IMR-90 (cell line): ENCODE measurements at regions not wholly inside any gene's neighbourhood (a gene's known extent, or its start where the extent isn't known, plus 50 kb on each side); places are given as distances from the start of the nearest gene placed in this dataset.

ENCODE experiments used
- ATAC-seq: fragments of 200-7000 bp; cut with Tn5 transposase; 2 replicates; pipeline ENCODE4 v1.9.1; 2020; ENCODE audit warnings: low read depth, mild to moderate bottlenecking, moderate library complexity
- BruUV-seq: library from RNA; stranded (reverse); fragments of 400-500 nt; replicated peaks from 2 replicates; lab custom pipeline; 2021; lab: Mats Ljungman, UMichigan
- CTCF ChIA-PET: fragments of 300-600 bp; formaldehyde crosslinking; extraction: SDS; loops from one replicate; lab custom pipeline; 2021; ENCODE audit warnings: antibody characterized with exemption; lab: Yijun Ruan, JAX
- POLR2A ChIA-PET: fragments of 300-600 bp; sonication (Branson Sonifier 250); formaldehyde crosslinking; loops from one replicate; lab custom pipeline; 2022; ENCODE audit warnings: antibody characterized with exemption; ENCODE audit not compliant: unreplicated experiment; lab: Charles Lee
- DNase-seq: peaks from one replicate; pipeline ENCODE4 v3.0.0; 2013
- H2AFZ ChIP-seq: replicated peaks from 2 replicates; pipeline ENCODE3; 2013; ENCODE audit warnings: low read length, mild to moderate bottlenecking; ENCODE audit not compliant: poor library complexity
- H2AK5ac ChIP-seq: 2 replicates; pipeline ENCODE4 v1.6.1; 2013; ENCODE audit warnings: low read depth, low read length, inconsistent platforms
- H2AK9ac ChIP-seq: replicated peaks from 2 replicates; pipeline ENCODE3; 2013; ENCODE audit warnings: mild to moderate bottlenecking, low read depth, low read length, moderate library complexity; ENCODE audit not compliant: poor library complexity
- H2BK120ac ChIP-seq: 2 replicates; pipeline ENCODE4 v1.6.1; 2013; ENCODE audit warnings: low read depth, low read length, inconsistent platforms
- H2BK15ac ChIP-seq: 3 replicates; pipeline ENCODE4 v1.6.1; 2013; ENCODE audit warnings: low read depth, low read length, inconsistent platforms
- H2BK20ac ChIP-seq: 2 replicates; pipeline ENCODE4 v1.6.1; 2013; ENCODE audit warnings: low read depth, mild to moderate bottlenecking, inconsistent platforms, low read length, moderate library complexity
- H2BK5ac ChIP-seq: 2 replicates; pipeline ENCODE4 v1.6.1; 2013; ENCODE audit warnings: mild to moderate bottlenecking, low read depth, low read length, inconsistent platforms; ENCODE audit not compliant: poor library complexity, severe bottlenecking
- H3K14ac ChIP-seq: replicated peaks from 2 replicates; pipeline ENCODE4 v1.6.1; 2013; ENCODE audit warnings: low read depth, low read length, inconsistent platforms
- H3K18ac ChIP-seq: 2 replicates; pipeline ENCODE4 v1.6.1; 2013; ENCODE audit warnings: low read depth, low read length, control low read depth
- H3K23ac ChIP-seq: 2 replicates; pipeline ENCODE4 v1.6.1; 2013; ENCODE audit warnings: low read depth, low read length, inconsistent platforms
- H3K27ac ChIP-seq: 2 replicates; pipeline ENCODE4 v1.5.1; 2013; ENCODE audit warnings: mild to moderate bottlenecking, control low read depth, low read length; ENCODE audit not compliant: insufficient read depth
- H3K27me3 ChIP-seq: 2 replicates; pipeline ENCODE4 v1.6.1; 2013; ENCODE audit warnings: low read length; ENCODE audit not compliant: control insufficient read depth, insufficient read depth
- H3K36me3 ChIP-seq: 2 replicates; pipeline ENCODE4 v1.6.1; 2013; ENCODE audit warnings: low read length, mixed read lengths; ENCODE audit not compliant: control insufficient read depth, insufficient read depth
- H3K4ac ChIP-seq: 2 replicates; pipeline ENCODE4 v1.6.1; 2013; ENCODE audit warnings: low read depth, low read length, inconsistent platforms
- H3K4me1 ChIP-seq: 2 replicates; pipeline ENCODE4 v1.6.1; 2013; ENCODE audit warnings: low read length, mixed read lengths; ENCODE audit not compliant: control insufficient read depth, insufficient read depth
- H3K4me2 ChIP-seq: 2 replicates; pipeline ENCODE4 v1.6.1; 2013; ENCODE audit warnings: low read depth, mild to moderate bottlenecking, control low read depth, low read length, moderate library complexity
- H3K4me3 ChIP-seq: 2 replicates; pipeline ENCODE4 v1.5.1; 2013; ENCODE audit warnings: low read depth, mild to moderate bottlenecking, control low read depth, low read length, moderate library complexity; ENCODE audit not compliant: insufficient read depth
- H3K56ac ChIP-seq: 2 replicates; pipeline ENCODE4 v1.6.1; 2013; ENCODE audit warnings: low read length, inconsistent platforms; ENCODE audit not compliant: insufficient read depth; ENCODE audit errors: extremely low read depth
- H3K79me1 ChIP-seq, 2 experiments: 2 replicates each; pipeline ENCODE4 v1.6.1; 2013; ENCODE audit warnings: low read length in 2 of 2, inconsistent platforms in 1 of 2, low read depth in 1 of 2
- H3K9ac ChIP-seq: 2 replicates; pipeline ENCODE4 v1.6.1; 2013; ENCODE audit warnings: low read depth, low read length, control low read depth
- H3K9me1 ChIP-seq: 2 replicates; pipeline ENCODE4 v1.6.1; 2013; ENCODE audit warnings: low read length, inconsistent platforms; ENCODE audit not compliant: insufficient read depth
- H3K9me3 ChIP-seq: 2 replicates; pipeline ENCODE4 v1.6.1; 2013; ENCODE audit warnings: low read length; ENCODE audit not compliant: control insufficient read depth, insufficient read depth
- H4K20me1 ChIP-seq: 2 replicates; pipeline ENCODE4 v1.6.1; 2013; ENCODE audit warnings: low read length, inconsistent platforms; ENCODE audit not compliant: insufficient read depth
- H4K5ac ChIP-seq: 2 replicates; pipeline ENCODE4 v1.6.1; 2013; ENCODE audit warnings: mild to moderate bottlenecking, low read depth, low read length, control low read depth
- H4K8ac ChIP-seq, 2 experiments: 2 replicates each; pipeline ENCODE4 v1.6.1; 2013; ENCODE audit warnings: low read depth in 2 of 2, low read length in 2 of 2, control low read depth in 1 of 2, inconsistent platforms in 1 of 2
- H4K91ac ChIP-seq: 2 replicates; pipeline ENCODE4 v1.6.1; 2013; ENCODE audit warnings: low read depth, low read length, inconsistent platforms; ENCODE audit not compliant: insufficient read depth
- BHLHE40 ChIP-seq: fragments of 150-350 bp; IDR thresholded peaks from 2 replicates; pipeline ENCODE4 v1.6.1; 2016; ENCODE audit warnings: mild to moderate bottlenecking, low read depth, low read length
- CEBPB ChIP-seq: IDR thresholded peaks from 2 replicates; pipeline ENCODE4 v1.6.1; 2012; ENCODE audit warnings: low read depth, low read length, improper control_type of control experiment
- CHD1 ChIP-seq: IDR thresholded peaks from 2 replicates; pipeline ENCODE4 v1.6.1; 2012; ENCODE audit warnings: low read depth, low read length, improper control_type of control experiment
- CTCF ChIP-seq: conservative IDR thresholded peaks from 2 replicates; pipeline ENCODE4 v1.5.1; 2012; ENCODE audit warnings: mild to moderate bottlenecking, low read depth, low read length, improper control_type of control experiment
- FOS ChIP-seq: fragments of 150-350 bp; IDR thresholded peaks from 2 replicates; pipeline ENCODE4 v1.6.1; 2016; ENCODE audit warnings: low read depth, low read length
- MAFK ChIP-seq: IDR thresholded peaks from 2 replicates; pipeline ENCODE4 v1.6.1; 2012; ENCODE audit warnings: low read depth, low read length, improper control_type of control experiment
- MAZ ChIP-seq: IDR thresholded peaks from 2 replicates; pipeline ENCODE4 v1.6.1; 2012; ENCODE audit warnings: low read depth, mild to moderate bottlenecking, low read length, improper control_type of control experiment, moderate library complexity, borderline replicate concordance
- MXI1 ChIP-seq: IDR thresholded peaks from 2 replicates; pipeline ENCODE4 v1.6.1; 2012; ENCODE audit warnings: low read depth, mild to moderate bottlenecking, low read length, moderate library complexity, borderline replicate concordance
- NFE2L2 ChIP-seq: fragments of 150-350 bp; IDR thresholded peaks from 2 replicates; pipeline ENCODE4 v1.6.1; 2016; ENCODE audit warnings: low read depth, mild to moderate bottlenecking, low read length
- POLR2A ChIP-seq: IDR thresholded peaks from 2 replicates; pipeline ENCODE4 v1.6.1; 2012; ENCODE audit warnings: mild to moderate bottlenecking, low read depth, low read length
- RAD21 ChIP-seq: IDR thresholded peaks from 2 replicates; pipeline ENCODE4 v1.6.1; 2012; ENCODE audit warnings: low read length, improper control_type of control experiment
- RCOR1 ChIP-seq: IDR thresholded peaks from 2 replicates; pipeline ENCODE4 v1.6.1; 2012; ENCODE audit warnings: mild to moderate bottlenecking, low read length, improper control_type of control experiment; ENCODE audit not compliant: insufficient replicate concordance
- RFX5 ChIP-seq: IDR thresholded peaks from 2 replicates; pipeline ENCODE4 v1.8.0; 2012; ENCODE audit warnings: low read depth, mild to moderate bottlenecking, low read length, moderate library complexity
- SMC3 ChIP-seq: fragments of 150-350 bp; IDR thresholded peaks from 2 replicates; pipeline ENCODE4 v1.6.1; 2016; ENCODE audit warnings: low read depth, mild to moderate bottlenecking, antibody characterized with exemption, low read length, moderate library complexity
- WGBS, 2 experiments: methylation state at CpG; one replicate each; pipeline versions ENCODE4 v1.1.5 to v1.1.7; 2013; ENCODE audit warnings: missing lambda C conversion rate in 2 of 2; ENCODE audit not compliant: insufficient read length in 1 of 2; ENCODE audit errors: extremely low coverage in 2 of 2; 5-methylcytosine and 5-hydroxymethylcytosine counted together
- dilution Hi-C: fragments of 300-500 bp; cut with HindIII; formaldehyde crosslinking; loops from one replicate; pipeline ENCODE4 v1.14.3; 2018; ENCODE audit warnings: low sequenced_read_pairs; ENCODE audit not compliant: unreplicated experiment
- in situ Hi-C: fragments of 300-500 bp; cut with MboI; formaldehyde crosslinking; loops from 3 replicates; pipeline ENCODE4 v1.14.3; 2019; ENCODE audit warnings: low sequenced_read_pairs, inconsistent platforms, mixed read lengths
- intact Hi-C: fragments of 100-400 bp; cut with micrococcal nuclease; formaldehyde crosslinking; loops from 2 replicates; pipeline ENCODE4 v1.10.0; 2022
- TF ChIP-seq, protein P1 (sequence below): fragments of 150-350 bp; IDR thresholded peaks from 2 replicates; pipeline ENCODE4 v1.6.1; 2017; ENCODE audit warnings: mild to moderate bottlenecking, antibody characterized with exemption, low read length, low read depth
- TF ChIP-seq, protein P2 (sequence below): fragments of 150-350 bp; IDR thresholded peaks from 2 replicates; pipeline ENCODE4 v1.6.1; 2016; ENCODE audit warnings: low read depth, mild to moderate bottlenecking, low read length, moderate library complexity, borderline replicate concordance

DNA sequence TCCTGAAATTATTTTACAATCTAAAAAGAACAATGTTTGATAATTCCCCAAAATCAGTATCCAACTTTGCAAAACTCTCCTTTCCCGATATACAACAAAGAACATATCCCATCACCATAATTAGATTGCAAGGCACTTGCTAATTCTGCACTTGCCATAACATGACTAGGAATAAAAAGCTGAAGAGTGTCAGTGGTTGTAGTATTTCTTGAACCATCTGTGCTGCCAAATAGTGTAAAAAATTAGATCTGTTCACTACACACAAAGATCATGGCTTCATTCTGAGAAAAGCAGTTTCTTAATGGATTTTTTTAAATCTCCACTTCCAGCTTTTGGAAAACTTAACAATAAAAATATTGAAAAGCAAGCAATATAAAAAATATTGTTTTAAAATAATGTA is 259.5 kb upstream of the FAM174A start:
- intact Hi-C loops (no loop called here), dilution Hi-C loops (no loop called here), in situ Hi-C loops (no loop called here)
- no peak overlapping the region for H3K9ac ChIP-seq
- no peaks in the 10 kb centered on the region for H3K36me3 ChIP-seq
- H4K8ac ChIP-seq: no peak overlapping the region
- H2BK15ac ChIP-seq: no peak overlapping the region
- TF ChIP-seq FOS (no peak), SMC3 (no peak), POLR2A (no peak), RFX5 (no peak), MAZ (no peak), CHD1 (no peak), BHLHE40 (no peak), RAD21 (no peak), MXI1 (no peak), RCOR1 (no peak), MAFK (no peak), CTCF (no peak), NFE2L2 (no peak), CEBPB (no peak)
- TF ChIP-seq, protein P1, sequence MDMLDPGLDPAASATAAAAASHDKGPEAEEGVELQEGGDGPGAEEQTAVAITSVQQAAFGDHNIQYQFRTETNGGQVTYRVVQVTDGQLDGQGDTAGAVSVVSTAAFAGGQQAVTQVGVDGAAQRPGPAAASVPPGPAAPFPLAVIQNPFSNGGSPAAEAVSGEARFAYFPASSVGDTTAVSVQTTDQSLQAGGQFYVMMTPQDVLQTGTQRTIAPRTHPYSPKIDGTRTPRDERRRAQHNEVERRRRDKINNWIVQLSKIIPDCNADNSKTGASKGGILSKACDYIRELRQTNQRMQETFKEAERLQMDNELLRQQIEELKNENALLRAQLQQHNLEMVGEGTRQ: no peak
- TF ChIP-seq, protein P2, sequence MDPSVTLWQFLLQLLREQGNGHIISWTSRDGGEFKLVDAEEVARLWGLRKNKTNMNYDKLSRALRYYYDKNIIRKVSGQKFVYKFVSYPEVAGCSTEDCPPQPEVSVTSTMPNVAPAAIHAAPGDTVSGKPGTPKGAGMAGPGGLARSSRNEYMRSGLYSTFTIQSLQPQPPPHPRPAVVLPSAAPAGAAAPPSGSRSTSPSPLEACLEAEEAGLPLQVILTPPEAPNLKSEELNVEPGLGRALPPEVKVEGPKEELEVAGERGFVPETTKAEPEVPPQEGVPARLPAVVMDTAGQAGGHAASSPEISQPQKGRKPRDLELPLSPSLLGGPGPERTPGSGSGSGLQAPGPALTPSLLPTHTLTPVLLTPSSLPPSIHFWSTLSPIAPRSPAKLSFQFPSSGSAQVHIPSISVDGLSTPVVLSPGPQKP: no peak
- no peaks in the 10 kb centered on the region for H3K27me3 ChIP-seq
- H3K14ac ChIP-seq: no peak overlapping the region
- no peaks in the 10 kb centered on the region for H3K9me1 ChIP-seq
- H2BK120ac ChIP-seq: no peak overlapping the region
- H3K9me3 ChIP-seq: no peaks in the 10 kb centered on the region
- H3K4ac ChIP-seq: no peak overlapping the region
- no peak overlapping the region for H3K4me2 ChIP-seq
- H3K18ac ChIP-seq: no peak overlapping the region
- H4K20me1 ChIP-seq: no peaks in the 10 kb centered on the region
- H3K4me3 ChIP-seq: no peak overlapping the region
- ATAC-seq (no peak), DNase-seq (no peak)
- ChIA-PET CTCF (no interaction called here), POLR2A (no interaction called here)
- no peaks in the 10 kb centered on the region for H3K4me1 ChIP-seq
- no peak overlapping the region for H4K91ac ChIP-seq
- no peak overlapping the region for H4K5ac ChIP-seq
- no peaks in the 10 kb centered on the region for H3K79me1 ChIP-seq
- H3K56ac ChIP-seq: no peak overlapping the region
- no peak overlapping the region for H3K27ac ChIP-seq
- H2AK9ac ChIP-seq: no peak overlapping the region
- no peak overlapping the region for H2AK5ac ChIP-seq
- no TSS peak for BruUV-seq
- no peak overlapping the region for H2BK5ac ChIP-seq
- no peak overlapping the region for H3K23ac ChIP-seq
- no peak overlapping the region for H2AFZ ChIP-seq
- WGBS, 2 experiments: no CpG with 5 or more reads among the region's 1 CpG
- no peak overlapping the region for H2BK20ac ChIP-seq
